NCI-H1694 treated with DMSO at 0.1 percent for 48 hours (cell line): ENCODE measurements at regions not wholly inside any gene's neighbourhood (a gene's known extent, or its start where the extent isn't known, plus 50 kb on each side); places are given as distances from the start of the nearest gene placed in this dataset.

ENCODE experiments used
- DNase-seq: peaks from one replicate; lab custom pipeline; 2025; lab: John Stamatoyannopoulos, UW

DNA sequence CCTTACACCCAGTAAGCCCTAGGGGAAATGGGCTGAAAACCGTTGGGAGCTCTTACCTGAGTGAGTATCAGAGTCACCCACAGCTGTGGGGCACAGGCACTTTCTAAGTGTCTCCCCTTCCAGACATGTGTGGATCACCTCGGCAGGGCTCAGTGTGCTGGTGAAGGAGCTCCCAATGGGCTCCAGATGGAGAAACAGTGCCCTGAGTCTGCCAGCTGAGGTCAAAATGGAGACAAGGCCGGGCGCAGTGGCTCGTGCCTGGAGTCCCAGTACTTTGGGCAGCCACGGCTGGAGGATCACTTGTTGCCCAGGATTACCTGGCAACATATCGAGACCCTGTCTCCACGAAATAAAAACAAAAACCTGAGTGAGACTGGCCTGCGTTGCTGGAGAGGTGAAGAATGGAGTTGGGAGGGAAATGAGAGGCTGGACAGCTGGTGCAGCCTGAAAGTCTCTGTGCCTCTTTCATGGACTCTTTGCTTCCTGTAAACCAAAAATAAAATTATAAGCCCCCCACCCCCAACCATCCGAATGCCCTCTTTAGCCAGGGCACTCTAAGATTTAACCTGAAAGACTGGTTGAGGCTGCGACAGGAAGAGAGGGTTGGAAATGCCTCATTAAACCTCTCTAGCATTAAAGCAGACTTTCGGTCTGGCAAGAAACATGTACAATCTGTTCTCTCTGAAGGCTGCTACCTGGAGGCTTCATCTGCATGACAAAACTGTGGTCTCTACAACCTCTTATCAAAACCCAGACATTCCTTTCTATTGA, 111.8 kb downstream of the SNX19 start:
- no peak for DNase-seq

- DNase-seq: no peak
These were observed 109.5 kb downstream of the SNX19 start for GRCh38 chr11:130806746-130807145.

DNA sequence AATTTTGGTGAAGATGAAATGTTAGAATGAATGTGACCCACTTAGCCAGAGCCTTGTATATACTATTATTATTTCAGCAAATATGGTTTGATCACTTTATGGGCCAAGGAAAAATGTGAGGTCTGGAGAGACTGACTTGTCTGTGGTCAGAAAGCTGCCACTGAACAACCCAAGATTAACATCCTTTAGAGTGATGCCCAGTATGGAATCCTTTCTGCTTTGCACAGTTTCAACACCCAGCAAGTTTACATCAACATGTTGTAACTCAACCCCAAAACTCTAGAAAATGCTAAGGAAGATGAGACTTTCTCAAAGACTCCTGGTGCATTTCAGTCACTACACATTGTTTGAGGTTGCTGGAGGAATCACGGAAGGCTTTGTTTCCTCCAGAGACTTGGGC, 107.7 kb downstream of the SNX19 start:
- no peak for DNase-seq

GRCh38 chr11:130813196-130813595, 103.1 kb downstream of the SNX19 start:
- no peak for DNase-seq

DNA sequence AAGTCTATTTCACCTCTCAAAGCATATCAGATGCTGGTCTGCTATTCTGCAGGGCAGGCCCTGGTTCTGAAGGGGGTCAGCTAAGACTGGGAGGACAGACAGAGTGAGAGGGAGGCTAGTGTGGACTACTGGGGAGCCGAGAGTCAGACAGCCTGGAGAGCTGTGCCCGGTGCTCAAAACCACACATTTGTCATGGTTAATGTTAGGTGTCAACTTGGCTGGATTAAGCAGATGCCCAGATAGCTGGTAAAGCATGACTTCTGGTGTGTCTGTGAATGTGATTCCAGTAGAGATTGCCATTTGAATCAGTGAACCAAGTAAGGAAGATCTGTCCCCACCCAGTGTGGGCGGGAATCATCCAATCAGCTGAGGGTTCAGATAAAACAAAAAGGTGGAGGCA, 102.6 kb downstream of the SNX19 start:
- no peak for DNase-seq

GRCh38 chr11:130814440-130815096, 101.7 kb downstream of the SNX19 start:
- no peak for DNase-seq

- DNase-seq: no peak
These were observed 101.0 kb downstream of the SNX19 start for GRCh38 chr11:130815097-130815802.

GRCh38 chr11:130815956-130816355, 100.3 kb downstream of the SNX19 start:
- no peak for DNase-seq

DNA sequence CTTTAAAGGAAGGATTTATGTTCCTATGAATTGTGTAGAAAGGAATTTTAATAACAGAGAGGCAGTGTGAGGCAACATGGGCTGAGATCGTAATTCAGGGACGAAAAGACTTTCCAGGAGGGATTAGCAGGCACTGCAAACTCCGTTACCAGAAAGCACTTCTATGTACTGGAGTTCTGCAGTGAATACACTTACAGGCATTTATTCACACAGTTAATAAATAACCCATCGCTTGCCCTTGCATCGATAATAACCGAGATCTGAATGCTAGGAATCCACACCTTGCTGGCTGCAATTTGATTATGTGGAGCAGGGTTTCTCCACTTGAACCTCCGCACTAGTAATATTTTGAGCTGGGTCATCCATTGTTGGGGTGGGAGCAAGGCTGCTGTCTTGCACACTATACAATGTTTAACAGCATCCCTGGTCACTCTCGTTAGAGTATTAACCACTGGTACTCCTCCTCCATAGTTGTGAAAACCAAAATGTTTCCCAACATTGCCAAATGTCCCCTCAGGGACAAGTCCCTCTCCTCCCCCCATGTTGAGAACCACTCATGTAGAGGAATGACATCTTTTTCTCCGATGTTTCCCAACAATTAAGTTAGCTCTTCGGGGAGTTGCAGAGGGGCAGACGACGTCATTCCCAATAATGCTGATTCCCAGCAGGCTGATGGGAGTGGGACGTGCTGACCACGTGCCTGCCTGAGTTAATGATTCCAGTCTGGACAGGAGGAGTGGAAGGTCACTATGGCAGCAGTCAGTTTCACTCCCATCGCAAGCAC, 99.5 kb downstream of the SNX19 start:
- no peak for DNase-seq

GRCh38 chr11:130817330-130817944, 98.8 kb downstream of the SNX19 start:
- DNase-seq: no peak

- no peak for DNase-seq
These were observed 96.7 kb downstream of the SNX19 start for GRCh38 chr11:130819625-130820024.
